ENCODE measurements at regions not wholly inside any gene's neighbourhood (a gene's known extent, or its start where the extent isn't known, plus 50 kb on each side); places are given as distances from the start of the nearest gene placed in this dataset.

- no peak for DNase-seq
Measured at GRCh38 chr18:45384962-45385315, 230.3 kb upstream of the SLC14A2 start.

DNA sequence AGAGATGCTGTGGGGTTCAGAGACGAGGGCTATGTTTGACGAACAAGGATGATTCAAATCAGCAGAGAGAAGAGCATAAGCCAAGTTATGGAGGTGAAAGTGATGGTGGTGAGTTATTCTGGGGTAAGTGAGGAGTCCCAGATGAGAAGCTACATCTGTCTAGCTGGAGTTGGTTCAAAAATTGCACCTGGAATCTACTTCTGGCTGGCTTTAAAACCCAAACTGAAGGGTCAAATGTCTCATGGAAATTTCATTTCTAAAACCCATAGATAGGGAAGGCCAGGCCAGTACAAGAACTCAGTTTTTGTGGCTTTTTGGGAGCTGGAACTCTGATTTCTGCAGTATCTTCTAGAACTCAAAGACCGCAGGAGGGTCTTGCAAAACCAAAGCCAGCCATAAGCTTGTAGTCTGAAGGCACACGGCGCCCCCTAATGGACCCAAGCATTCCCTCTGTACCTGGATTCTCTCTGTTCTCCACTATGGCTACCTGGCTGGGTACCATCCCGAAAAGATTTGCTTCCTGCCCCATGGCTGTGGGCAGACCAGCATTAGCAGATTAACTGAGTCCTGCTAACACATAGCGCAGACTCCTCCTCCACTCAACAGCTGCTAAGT, 229.1 kb upstream of the SLC14A2 start:
- no peak for DNase-seq

DNA sequence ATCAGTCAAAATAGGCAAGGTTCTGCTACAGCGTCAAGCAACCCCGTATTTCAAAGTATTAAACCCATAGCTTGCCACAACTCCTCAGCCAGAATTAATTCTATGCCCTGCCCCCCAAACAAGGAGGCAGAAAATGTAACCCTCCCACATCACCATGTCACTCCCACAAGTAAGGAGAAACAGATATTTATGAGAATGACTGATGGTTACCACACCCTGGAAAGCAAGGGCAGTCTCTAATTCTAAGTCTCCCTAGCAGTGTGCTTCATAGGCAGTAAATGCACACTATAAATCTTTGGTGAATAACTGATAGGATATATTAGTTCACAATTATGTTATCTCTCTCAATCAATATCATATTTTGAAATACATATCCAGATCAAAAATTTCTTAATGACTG, 228.0 kb upstream of the SLC14A2 start:
- no peak for DNase-seq

DNA sequence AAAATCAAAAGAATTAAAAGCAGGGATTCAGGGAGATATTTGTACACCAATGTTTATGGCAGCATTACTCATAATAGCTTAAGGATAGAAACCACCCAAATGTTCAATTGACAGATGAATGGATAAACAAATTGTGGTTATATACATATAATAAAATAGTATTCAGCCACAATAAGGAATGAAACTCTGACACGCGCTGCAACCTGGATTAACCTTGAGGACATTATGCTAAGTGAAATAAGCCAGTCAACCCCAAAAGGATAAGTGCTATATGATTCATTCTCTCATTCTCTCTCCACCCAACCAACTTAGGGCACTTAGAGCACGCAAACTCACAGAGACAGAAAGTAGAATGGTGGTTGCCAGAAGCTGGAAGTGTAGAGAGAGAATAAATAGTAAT, 216.8 kb upstream of the SLC14A2 start:
- no peak for DNase-seq

GRCh38 chr18:45399146-45399545, 216.1 kb upstream of the SLC14A2 start:
- DNase-seq: no peak

DNA sequence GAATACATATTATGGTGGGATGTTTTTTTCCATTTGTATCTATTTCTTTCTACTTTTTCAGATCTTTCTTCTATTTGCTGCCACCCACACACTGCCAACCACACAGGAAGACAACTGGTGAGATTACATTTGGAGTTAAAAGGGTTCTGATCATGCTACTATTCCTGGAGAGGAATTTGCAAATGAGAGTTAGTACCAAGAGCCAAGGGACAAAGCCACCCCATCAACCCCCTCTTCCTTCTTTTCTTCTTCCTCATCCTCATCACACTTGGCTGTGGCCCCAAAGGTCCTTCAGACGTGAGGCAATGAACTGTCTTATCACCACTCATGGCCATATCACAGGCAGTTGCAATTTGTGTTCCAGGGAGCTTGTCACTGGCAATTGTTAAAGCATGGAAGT, 215.6 kb upstream of the SLC14A2 start:
- DNase-seq: no peak

GRCh38 chr18:45402485-45403056, 212.7 kb upstream of the SLC14A2 start:
- DNase-seq: no peak

DNA sequence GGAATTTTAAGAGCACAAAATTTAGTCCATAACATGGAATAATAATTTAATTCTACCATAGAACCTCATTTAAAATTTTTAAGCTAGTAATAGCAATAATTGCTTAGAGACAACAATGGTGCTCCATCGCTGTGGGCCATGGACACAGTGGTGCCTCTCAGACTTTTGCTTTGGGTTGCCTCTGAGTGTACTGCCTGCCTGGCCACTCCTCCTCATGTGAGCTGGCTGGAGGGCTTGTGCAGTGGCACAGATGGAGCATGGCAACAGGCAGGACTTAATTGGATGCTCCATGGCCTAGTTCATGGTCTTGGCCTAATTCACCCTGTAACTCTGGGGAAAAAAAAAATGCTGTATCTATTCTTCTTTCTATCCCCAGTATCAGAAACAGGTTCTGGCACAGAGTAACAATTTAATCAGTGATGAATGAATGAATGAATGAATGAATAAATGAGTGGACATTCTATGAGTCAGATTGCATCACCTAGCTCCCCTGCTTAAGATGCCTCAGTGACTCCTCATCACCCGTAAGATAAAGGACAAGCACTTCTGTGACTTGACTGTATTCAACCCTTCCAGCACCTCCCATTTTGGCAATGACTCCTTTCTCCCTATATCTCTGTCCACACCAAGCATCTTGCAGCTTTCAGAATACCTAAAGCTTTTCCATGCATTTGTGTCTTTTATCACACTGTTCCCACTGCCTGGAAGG, 211.8 kb upstream of the SLC14A2 start:
- DNase-seq: no peak

DNA sequence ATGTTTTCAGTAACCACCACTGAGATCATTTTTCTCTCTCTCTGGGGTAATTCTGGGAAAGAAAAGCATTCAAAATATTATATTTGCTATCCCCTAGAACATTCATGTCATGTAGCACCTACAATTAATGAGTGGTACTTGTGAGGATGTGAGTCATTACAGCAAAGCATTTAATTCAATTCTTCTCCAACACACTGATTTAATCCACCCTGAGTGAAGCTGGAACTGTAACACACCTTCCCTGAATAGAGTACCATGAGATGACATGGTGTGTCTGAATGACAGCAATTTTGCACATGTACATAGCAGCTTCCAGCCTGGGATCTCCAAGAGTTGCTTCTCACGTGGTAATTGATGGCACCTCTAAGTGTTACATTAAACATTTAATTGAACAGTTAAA, 207.1 kb upstream of the SLC14A2 start:
- no peak for DNase-seq

DNA sequence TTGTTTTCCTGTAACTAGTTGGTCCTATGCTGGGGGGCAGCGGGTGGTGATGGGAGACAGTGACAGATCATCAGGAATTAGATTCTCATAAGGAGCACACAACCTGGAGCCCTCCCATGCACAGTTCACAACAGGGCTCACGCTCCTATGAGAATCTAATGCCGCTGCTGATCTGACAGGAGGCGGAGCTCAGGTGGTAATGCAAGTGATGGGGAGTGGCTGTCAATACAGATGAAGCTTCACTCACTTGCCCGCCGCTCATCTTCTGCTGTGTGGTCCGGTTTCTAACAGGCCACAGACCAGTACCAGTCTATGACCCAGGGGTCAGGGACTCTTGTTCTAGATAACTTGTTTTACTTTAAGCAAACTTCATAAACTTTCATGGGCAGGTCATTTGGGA, 205.3 kb upstream of the SLC14A2 start:
- no peak for DNase-seq

- no peak for DNase-seq
Measured at GRCh38 chr18:45412577-45412976, 202.7 kb upstream of the SLC14A2 start.

- no peak for DNase-seq
Measured at GRCh38 chr18:45413180-45413836, 202.0 kb upstream of the SLC14A2 start.

- DNase-seq: no peak
Measured at GRCh38 chr18:45415614-45416013, 199.7 kb upstream of the SLC14A2 start.

GRCh38 chr18:45416168-45416567, 199.1 kb upstream of the SLC14A2 start:
- DNase-seq: no peak

GRCh38 chr18:45417392-45417791, 197.9 kb upstream of the SLC14A2 start:
- DNase-seq: no peak

DNA sequence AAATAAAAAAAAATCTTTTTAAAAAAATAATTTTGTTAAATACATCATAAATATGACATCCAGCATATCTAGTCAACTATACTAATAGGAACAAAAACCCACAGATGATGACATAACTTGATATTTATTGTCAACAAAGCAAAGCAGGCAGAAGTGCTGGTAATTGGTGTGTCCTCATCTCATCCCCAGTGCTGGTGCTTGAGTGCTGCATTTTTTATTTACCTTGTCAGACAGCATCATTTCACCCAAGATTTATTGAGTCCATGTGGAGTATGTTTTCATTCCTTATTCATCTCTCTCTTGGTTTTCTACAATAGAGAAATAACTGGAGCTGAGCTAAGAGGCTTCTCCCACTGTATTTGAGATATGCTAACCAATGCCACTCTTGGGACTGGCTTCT, 191.6 kb upstream of the SLC14A2 start:
- no peak for DNase-seq

DNA sequence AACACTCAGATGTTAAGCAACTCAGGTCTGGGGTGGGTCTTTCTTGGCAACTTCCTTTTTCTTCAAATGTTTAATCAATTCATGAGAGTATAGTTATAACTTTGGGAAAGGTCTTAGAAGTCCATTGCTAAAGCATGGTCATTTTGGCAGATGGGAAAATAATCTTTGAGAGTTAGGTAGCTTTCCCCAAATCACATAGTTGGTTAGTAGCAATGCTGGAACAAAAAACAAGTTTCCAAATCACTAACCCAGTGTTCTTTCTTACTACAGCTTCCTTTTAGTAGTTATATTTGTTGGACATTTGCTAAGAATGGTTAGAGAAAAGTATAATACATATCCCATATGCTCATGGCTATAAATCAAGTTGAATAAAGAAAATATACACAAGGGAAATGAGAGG, 185.2 kb upstream of the SLC14A2 start:
- no peak for DNase-seq

DNA sequence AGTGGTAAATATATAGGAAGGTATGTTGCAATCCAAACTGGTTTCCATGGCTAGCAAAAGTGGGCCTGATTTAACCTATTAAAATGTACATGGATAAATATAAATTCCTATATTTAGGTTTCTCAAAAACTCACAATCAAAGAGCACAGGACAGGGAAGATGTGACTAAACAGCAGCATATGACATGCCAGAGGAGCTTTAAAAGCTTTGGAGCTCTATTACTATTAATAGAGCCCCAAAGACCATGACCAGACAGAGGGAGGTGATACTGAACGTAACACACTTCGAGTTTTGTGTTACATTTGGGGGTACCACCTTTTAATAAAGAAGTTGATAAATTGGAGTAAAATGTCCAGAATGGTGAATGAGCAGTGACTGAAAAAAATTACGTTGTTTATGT, 179.5 kb upstream of the SLC14A2 start:
- no peak for DNase-seq

DNA sequence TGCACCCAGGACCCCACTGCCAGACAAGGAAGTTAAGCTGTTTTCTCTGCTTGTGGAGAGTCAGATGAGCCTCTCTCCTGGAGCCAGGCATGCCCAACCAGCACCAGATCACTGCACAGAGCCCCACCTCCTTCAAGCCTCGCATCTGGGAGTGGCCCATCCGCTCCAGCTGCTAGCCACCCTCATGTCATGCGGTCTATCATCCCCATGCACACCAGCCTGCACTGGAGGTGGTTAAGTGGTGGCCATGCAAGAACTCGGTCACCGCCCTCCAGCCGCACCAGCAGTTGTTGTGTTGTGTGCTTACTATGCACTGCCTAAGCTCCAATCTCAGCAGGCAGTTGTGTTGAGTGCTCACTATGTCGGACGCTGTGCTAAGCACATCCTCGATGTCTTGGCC, 177.9 kb upstream of the SLC14A2 start:
- no peak for DNase-seq

DNA sequence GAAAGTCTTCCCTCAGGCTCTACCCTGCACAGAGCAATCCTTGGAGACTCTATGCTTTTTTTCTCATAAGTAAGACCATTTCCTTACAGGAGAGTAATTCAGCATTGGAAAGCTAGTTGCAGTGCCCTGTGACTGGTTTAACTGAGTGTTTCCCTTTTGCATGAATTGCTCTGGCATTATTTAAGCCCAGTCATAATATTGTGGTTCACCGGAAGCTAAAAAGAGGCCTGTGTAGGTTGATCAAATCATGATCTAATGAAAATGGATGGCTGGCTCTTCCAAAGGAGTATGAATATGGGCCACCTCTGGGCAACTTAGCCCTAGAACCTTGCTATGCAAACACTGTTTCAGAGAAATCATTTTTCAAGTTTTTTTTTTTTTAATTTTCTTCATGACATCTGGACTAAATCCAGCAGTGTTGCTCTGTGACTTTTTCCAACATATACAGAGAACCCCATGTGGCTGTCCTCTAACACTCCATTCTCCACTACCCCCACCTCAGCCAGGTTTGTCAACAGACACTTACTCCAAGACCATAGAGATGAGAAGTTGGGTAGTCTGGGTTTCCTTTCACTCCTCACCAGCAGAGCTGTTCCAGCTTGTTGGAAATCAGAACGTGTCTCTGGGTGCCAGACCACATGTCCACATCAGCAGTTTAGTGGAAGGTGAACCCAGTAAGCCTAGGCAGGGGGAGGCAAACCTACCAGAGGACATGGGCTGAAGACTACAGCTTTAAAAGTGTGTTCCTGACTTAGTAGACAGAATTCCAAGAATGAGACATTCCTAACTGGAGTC, 175.2 kb upstream of the SLC14A2 start:
- no peak for DNase-seq

- no peak for DNase-seq
Measured at GRCh38 chr18:45441110-45441847, 174.0 kb upstream of the SLC14A2 start.

DNA sequence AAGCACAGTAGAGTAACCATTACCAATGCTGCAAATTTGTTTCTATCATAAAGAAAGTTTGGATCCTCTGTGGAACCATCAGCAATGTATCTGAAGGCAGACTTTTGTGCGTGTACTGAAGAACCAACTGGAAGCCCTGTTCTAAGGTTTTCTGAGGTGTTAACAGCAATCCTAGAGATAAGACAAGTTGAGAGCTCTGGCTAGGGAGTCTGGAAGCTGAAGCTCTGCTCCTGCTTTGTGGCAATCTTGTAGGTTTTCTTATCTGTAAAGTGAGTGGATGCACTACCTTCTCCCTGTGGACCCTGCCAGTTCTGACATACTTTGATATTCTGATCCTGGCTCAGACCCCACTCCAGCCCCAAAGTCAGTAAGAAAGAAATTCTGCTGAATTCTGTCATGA, 171.2 kb upstream of the SLC14A2 start:
- no peak for DNase-seq
